ENCODE measurements at regions not wholly inside any gene's neighbourhood (a gene's known extent, or its start where the extent isn't known, plus 50 kb on each side); places are given as distances from the start of the nearest gene placed in this dataset.
"Not testable (repeated sequence)": the region's sequence is repeated elsewhere in the genome, so short reads cannot be mapped to it uniquely, and the experiment has no call there.

- intact Hi-C loops (cut with micrococcal nuclease): no loop called here
- ATAC-seq: peak; percentile 20
- no peak for DNase-seq
Observed at GRCh38 chr1:147072482-147073432, 99.5 kb downstream of the PRKAB2 start.

- intact Hi-C loops (cut with micrococcal nuclease): no loop called here
- no peak for DNase-seq
Observed at GRCh38 chr1:147071142-147071541, 101.1 kb downstream of the PRKAB2 start.

GRCh38 chr1:147062956-147063355, 109.3 kb downstream of the PRKAB2 start:
- DNase-seq (no peak), ATAC-seq (no peak)
- intact Hi-C loops (cut with micrococcal nuclease): no loop called here

More at GRCh38 chr1:147071142-147071541, 101.1 kb downstream of the PRKAB2 start:
- no peak for ATAC-seq

- ATAC-seq; intact Hi-C loops (cut with micrococcal nuclease); DNase-seq: not testable (repeated sequence)
Observed at GRCh38 chr1:147061880-147062279, 110.4 kb downstream of the PRKAB2 start.

GRCh38 chr1:147053269-147053668, 115.1 kb downstream of the NBPF12 start:
- no peak for ATAC-seq
- intact Hi-C loops (cut with micrococcal nuclease): no loop called here
- no peak for DNase-seq

- DNase-seq: no peak
- ATAC-seq: no peak
- intact Hi-C loops (cut with micrococcal nuclease): no loop called here
Observed at GRCh38 chr1:147052677-147053076, 114.6 kb downstream of the NBPF12 start.

GRCh38 chr1:147052143-147052542, 114.0 kb downstream of the NBPF12 start:
- intact Hi-C loops (cut with micrococcal nuclease): no loop called here
- DNase-seq: no peak
- no peak for ATAC-seq

GRCh38 chr1:147051136-147051535, 113.0 kb downstream of the NBPF12 start:
- DNase-seq (no peak), ATAC-seq (no peak)
- intact Hi-C loops (cut with micrococcal nuclease): no loop called here

- ATAC-seq: no peak
- intact Hi-C loops (cut with micrococcal nuclease): no loop called here
- no peak for DNase-seq
Observed at GRCh38 chr1:147050654-147051053, 112.5 kb downstream of the NBPF12 start.

- ATAC-seq; DNase-seq; intact Hi-C loops (cut with micrococcal nuclease): not testable (repeated sequence)
Observed at GRCh38 chr1:147046863-147047394, 108.8 kb downstream of the NBPF12 start.

- DNase-seq: no peak
- no peak for ATAC-seq
- intact Hi-C loops (cut with micrococcal nuclease): no loop called here
Observed at GRCh38 chr1:147046189-147046862, 108.2 kb downstream of the NBPF12 start.
